ENCODE measurements at regions not wholly inside any gene's neighbourhood (a gene's known extent, or its start where the extent isn't known, plus 50 kb on each side); places are given as distances from the start of the nearest gene placed in this dataset.

- FAIRE-seq (no peak), DNase-seq (ENCODE audit: insufficient read length, low spot score) (no peak)
- no peak for TF ChIP-seq CTCF (IDR thresholded peaks at IDR 0.05; ENCODE audit: insufficient read depth, missing control alignments)
These were observed 431.5 kb upstream of the KIF2B start for GRCh38 chr17:53391197-53391596.

- DNase-seq (ENCODE audit: insufficient read length, low spot score) (no peak), FAIRE-seq (no peak)
- no peak for TF ChIP-seq CTCF (IDR thresholded peaks at IDR 0.05; ENCODE audit: insufficient read depth, missing control alignments)
These were observed 432.2 kb upstream of the KIF2B start for GRCh38 chr17:53390575-53390974.

- no peak for TF ChIP-seq CTCF (IDR thresholded peaks at IDR 0.05; ENCODE audit: insufficient read depth, missing control alignments)
- DNase-seq (ENCODE audit: insufficient read length, low spot score) (no peak), FAIRE-seq (no peak)
These were observed 435.0 kb upstream of the KIF2B start for GRCh38 chr17:53387745-53388144.

- FAIRE-seq = no peak
- no peak for DNase-seq (ENCODE audit: insufficient read length, low spot score)
- TF ChIP-seq CTCF (IDR thresholded peaks at IDR 0.05; ENCODE audit: insufficient read depth, missing control alignments) = no peak
These were observed 468.8 kb upstream of the KIF2B start for GRCh38 chr17:53353919-53354351.

- no peak for TF ChIP-seq CTCF (IDR thresholded peaks at IDR 0.05; ENCODE audit: insufficient read depth, missing control alignments)
- FAIRE-seq = no peak
- no peak for DNase-seq (ENCODE audit: insufficient read length, low spot score)
These were observed 477.9 kb upstream of the KIF2B start for GRCh38 chr17:53344778-53345177.

GRCh38 chr17:53336281-53336680 lies 486.4 kb upstream of the KIF2B start:
- no peak for TF ChIP-seq CTCF (IDR thresholded peaks at IDR 0.05; ENCODE audit: insufficient read depth, missing control alignments)
- no peak for DNase-seq (ENCODE audit: insufficient read length, low spot score)
- no peak for FAIRE-seq

GRCh38 chr17:53335443-53335842 lies 487.3 kb upstream of the KIF2B start:
- no peak for TF ChIP-seq CTCF (IDR thresholded peaks at IDR 0.05; ENCODE audit: insufficient read depth, missing control alignments)
- FAIRE-seq (no peak), DNase-seq (ENCODE audit: insufficient read length, low spot score) (no peak)
